ENCODE measurements at regions not wholly inside any gene's neighbourhood (a gene's known extent, or its start where the extent isn't known, plus 50 kb on each side); places are given as distances from the start of the nearest gene placed in this dataset.
"Not testable (repeated sequence)": the region's sequence is repeated elsewhere in the genome, so short reads cannot be mapped to it uniquely, and the experiment has no call there.

DNA sequence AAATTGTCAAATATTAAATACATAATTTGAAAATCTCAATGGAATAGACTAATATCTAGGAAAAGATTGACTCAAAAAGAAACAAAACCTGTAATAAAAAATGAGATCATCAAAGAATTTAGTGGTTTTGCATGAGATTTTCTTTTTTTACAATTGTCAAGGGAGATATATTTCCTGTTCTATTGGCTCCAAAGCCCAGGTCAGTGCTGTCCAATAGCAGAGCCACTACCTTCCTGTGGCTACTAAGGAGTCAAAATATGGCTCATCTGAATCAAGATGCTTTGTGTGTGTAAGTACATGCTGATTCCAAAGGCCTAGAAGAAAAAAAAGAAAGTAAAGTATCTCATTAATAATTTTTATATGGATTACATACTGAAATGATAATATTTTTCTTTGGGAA is 191.9 kb downstream of the C7orf25 start:
- Histone ChIP-seq H3K4me1 (no peaks in the 10 kb centered on the region), H3K4me3 (no peak overlapping the region), H3K36me3 (no peaks in the 10 kb centered on the region), H3K27ac (no peak overlapping the region), H3K27me3 (no peaks in the 10 kb centered on the region), H3K9me3 (no peaks in the 10 kb centered on the region), H3K9ac (ENCODE audit: low read depth in 2 of 2, low read length in 2 of 2) (no peak overlapping the region)
- TF ChIP-seq, protein P1, sequence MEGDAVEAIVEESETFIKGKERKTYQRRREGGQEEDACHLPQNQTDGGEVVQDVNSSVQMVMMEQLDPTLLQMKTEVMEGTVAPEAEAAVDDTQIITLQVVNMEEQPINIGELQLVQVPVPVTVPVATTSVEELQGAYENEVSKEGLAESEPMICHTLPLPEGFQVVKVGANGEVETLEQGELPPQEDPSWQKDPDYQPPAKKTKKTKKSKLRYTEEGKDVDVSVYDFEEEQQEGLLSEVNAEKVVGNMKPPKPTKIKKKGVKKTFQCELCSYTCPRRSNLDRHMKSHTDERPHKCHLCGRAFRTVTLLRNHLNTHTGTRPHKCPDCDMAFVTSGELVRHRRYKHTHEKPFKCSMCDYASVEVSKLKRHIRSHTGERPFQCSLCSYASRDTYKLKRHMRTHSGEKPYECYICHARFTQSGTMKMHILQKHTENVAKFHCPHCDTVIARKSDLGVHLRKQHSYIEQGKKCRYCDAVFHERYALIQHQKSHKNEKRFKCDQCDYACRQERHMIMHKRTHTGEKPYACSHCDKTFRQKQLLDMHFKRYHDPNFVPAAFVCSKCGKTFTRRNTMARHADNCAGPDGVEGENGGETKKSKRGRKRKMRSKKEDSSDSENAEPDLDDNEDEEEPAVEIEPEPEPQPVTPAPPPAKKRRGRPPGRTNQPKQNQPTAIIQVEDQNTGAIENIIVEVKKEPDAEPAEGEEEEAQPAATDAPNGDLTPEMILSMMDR (IDR thresholded peaks at IDR 0.05): no peak
- no peak for DNase-seq
- intact Hi-C loops (cut with DNase I): no loop called here

GRCh38 chr7:42718466-42718865 is 193.4 kb downstream of the C7orf25 start:
- intact Hi-C loops (cut with DNase I); H3K27me3 ChIP-seq; H3K27ac ChIP-seq; H3K4me3 ChIP-seq; H3K9ac ChIP-seq (ENCODE audit: low read depth in 2 of 2, low read length in 2 of 2); H3K4me1 ChIP-seq; H3K36me3 ChIP-seq; DNase-seq; H3K9me3 ChIP-seq: not testable (repeated sequence)

GRCh38 chr7:42714356-42714755 is 197.5 kb downstream of the C7orf25 start:
- no peak overlapping the region for H3K9ac ChIP-seq (ENCODE audit: low read depth in 2 of 2, low read length in 2 of 2)

GRCh38 chr7:42709284-42709683 is 202.6 kb downstream of the C7orf25 start:
- Histone ChIP-seq H3K4me1 (no peaks in the 10 kb centered on the region), H3K27ac (no peak overlapping the region), H3K27me3 (no peaks in the 10 kb centered on the region), H3K4me3 (no peak overlapping the region), H3K9me3 (no peaks in the 10 kb centered on the region), H3K9ac (ENCODE audit: low read depth in 2 of 2, low read length in 2 of 2) (no peak overlapping the region), H3K36me3 (no peaks in the 10 kb centered on the region)
- no peak for DNase-seq
- intact Hi-C loops (cut with DNase I): no loop called here
- TF ChIP-seq, protein P1 (IDR thresholded peaks at IDR 0.05): no peak

More at GRCh38 chr7:42714356-42714755, 197.5 kb downstream of the C7orf25 start:
- intact Hi-C loops (cut with DNase I): no loop called here
- no peak for DNase-seq
- H3K4me3 ChIP-seq: no peak overlapping the region
- H3K4me1 ChIP-seq: no peaks in the 10 kb centered on the region
- H3K27me3 ChIP-seq: no peaks in the 10 kb centered on the region
- TF ChIP-seq, protein P1 (IDR thresholded peaks at IDR 0.05): no peak
- no peaks in the 10 kb centered on the region for H3K9me3 ChIP-seq
- H3K27ac ChIP-seq: no peak overlapping the region
- no peaks in the 10 kb centered on the region for H3K36me3 ChIP-seq

DNA sequence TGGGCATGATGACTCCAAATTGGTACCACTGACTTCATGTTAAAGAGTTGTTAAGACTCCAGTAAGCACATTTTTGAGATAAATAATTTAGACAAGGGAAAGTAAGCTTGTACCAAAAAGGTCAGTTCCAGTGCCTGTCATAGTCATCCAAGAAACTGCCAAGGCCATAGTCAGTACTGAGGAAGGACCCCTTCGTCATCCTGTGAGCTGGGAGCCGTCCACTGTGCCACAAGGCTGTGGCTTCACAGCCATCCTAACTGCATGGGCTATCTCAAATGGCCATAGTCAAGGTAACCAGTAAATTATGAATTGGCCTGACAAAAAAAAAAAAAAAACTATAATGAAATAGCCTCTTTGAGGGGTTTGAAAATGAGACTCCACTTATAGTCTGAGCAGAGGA is 207.2 kb downstream of the C7orf25 start:
- Histone ChIP-seq H3K4me1 (no peaks in the 10 kb centered on the region), H3K9me3 (no peaks in the 10 kb centered on the region), H3K36me3 (no peaks in the 10 kb centered on the region), H3K27ac (no peak overlapping the region), H3K27me3 (no peaks in the 10 kb centered on the region), H3K4me3 (no peak overlapping the region), H3K9ac (ENCODE audit: low read depth in 2 of 2, low read length in 2 of 2) (no peak overlapping the region)
- no peak for DNase-seq
- TF ChIP-seq, protein P1 (IDR thresholded peaks at IDR 0.05): no peak
- intact Hi-C loops (cut with DNase I): no loop called here

- H3K27me3 ChIP-seq: no peaks in the 10 kb centered on the region
- no peaks in the 10 kb centered on the region for H3K36me3 ChIP-seq
- DNase-seq: no peak
- no peaks in the 10 kb centered on the region for H3K9me3 ChIP-seq
- intact Hi-C loops (cut with DNase I): no loop called here
- H3K27ac ChIP-seq: no peak overlapping the region
- no peak overlapping the region for H3K4me3 ChIP-seq
- no peak overlapping the region for H3K9ac ChIP-seq (ENCODE audit: low read depth in 2 of 2, low read length in 2 of 2)
- H3K4me1 ChIP-seq: no peaks in the 10 kb centered on the region
- TF ChIP-seq, protein P1 (IDR thresholded peaks at IDR 0.05): no peak
Measured at GRCh38 chr7:42702647-42703046, 209.2 kb downstream of the C7orf25 start.

Measured in colonic mucosa (tissue), 4 donors.